Neural crest cell (in vitro differentiated cells): ENCODE measurements at regions not wholly inside any gene's neighbourhood (a gene's known extent, or its start where the extent isn't known, plus 50 kb on each side); places are given as distances from the start of the nearest gene placed in this dataset.

Source experiments
- DNase-seq: peaks from one replicate; pipeline ENCODE4 v3.0.0; 2021; ENCODE audit warnings: low read depth, mixed read lengths, low spot score
- H3K27ac Mint-ChIP-seq: one replicate; pipeline ENCODE4 v1.8.0; 2021; ENCODE audit warnings: mild to moderate bottlenecking, mixed read lengths; ENCODE audit not compliant: unreplicated experiment
- H3K27me3 Mint-ChIP-seq: 2 replicates; pipeline ENCODE4 v1.8.0; 2021; ENCODE audit warnings: low read depth, mild to moderate bottlenecking, mixed read lengths
- H3K36me3 Mint-ChIP-seq: 2 replicates; pipeline ENCODE4 v1.8.0; 2021; ENCODE audit warnings: low read depth, mild to moderate bottlenecking, mixed read lengths
- H3K4me1 Mint-ChIP-seq: 2 replicates; pipeline ENCODE4 v1.8.0; 2021; ENCODE audit warnings: mixed read lengths
- H3K4me3 Mint-ChIP-seq: one replicate; pipeline ENCODE4 v1.8.0; 2021; ENCODE audit warnings: mild to moderate bottlenecking, mixed read lengths
- H3K9me3 Mint-ChIP-seq: 2 replicates; pipeline ENCODE4 v1.8.0; 2021; ENCODE audit warnings: mixed read lengths
- CTCF ChIP-seq: fragments of 200-600 bp; sonication (generic); conservative IDR thresholded peaks from 2 replicates; pipeline ENCODE4 v1.5.0; 2021; ENCODE audit warnings: antibody characterized with exemption, mild to moderate bottlenecking

- TF ChIP-seq CTCF, result no peak
- H3K27me3 Mint-ChIP-seq, result no peaks in the 10 kb centered on the region
- H3K36me3 Mint-ChIP-seq, result no peaks in the 10 kb centered on the region
- no peak overlapping the region for H3K4me3 Mint-ChIP-seq
- no peak overlapping the region for H3K27ac Mint-ChIP-seq
- peaks cover 5% of the 10 kb centered on the region for H3K9me3 Mint-ChIP-seq
- H3K4me1 Mint-ChIP-seq, result peaks cover 8% of the 10 kb centered on the region
- no peak for DNase-seq
These were observed 109.4 kb upstream of the FANCL start for GRCh38 chr2:58350484-58350883.

GRCh38 chr2:58347810-58348209 lies 106.7 kb upstream of the FANCL start:
- DNase-seq, result no peak
- Mint-ChIP-seq H3K27ac (no peak overlapping the region), H3K27me3 (no peaks in the 10 kb centered on the region), H3K36me3 (no peaks in the 10 kb centered on the region), H3K9me3 (peaks cover 5% of the 10 kb centered on the region), H3K4me1 (no peaks in the 10 kb centered on the region), H3K4me3 (no peak overlapping the region)
- TF ChIP-seq CTCF, result no peak

- H3K27ac Mint-ChIP-seq, result no peak overlapping the region
- peaks cover 6% of the 10 kb centered on the region for H3K9me3 Mint-ChIP-seq
- H3K4me1 Mint-ChIP-seq, result no peaks in the 10 kb centered on the region
- TF ChIP-seq CTCF, result no peak
- no peaks in the 10 kb centered on the region for H3K27me3 Mint-ChIP-seq
- H3K36me3 Mint-ChIP-seq, result peaks cover 2% of the 10 kb centered on the region
- no peak for DNase-seq
- H3K4me3 Mint-ChIP-seq, result no peak overlapping the region
These were observed 99.9 kb upstream of the FANCL start for GRCh38 chr2:58341047-58341446.

- no peaks in the 10 kb centered on the region for H3K4me1 Mint-ChIP-seq
- no peak overlapping the region for H3K4me3 Mint-ChIP-seq
- H3K9me3 Mint-ChIP-seq, result peaks cover 6% of the 10 kb centered on the region
- no peak for TF ChIP-seq CTCF
- DNase-seq, result no peak
- H3K27me3 Mint-ChIP-seq, result no peaks in the 10 kb centered on the region
- H3K27ac Mint-ChIP-seq, result no peak overlapping the region
- peaks cover 2% of the 10 kb centered on the region for H3K36me3 Mint-ChIP-seq
These were observed 98.6 kb upstream of the FANCL start for GRCh38 chr2:58339548-58340243.

GRCh38 chr2:58336416-58336815 lies 95.3 kb upstream of the FANCL start:
- no peak for DNase-seq
- Mint-ChIP-seq H3K4me1 (no peaks in the 10 kb centered on the region), H3K9me3 (peaks cover under 1% of the 10 kb centered on the region)

More at GRCh38 chr2:58336416-58336815, 95.3 kb upstream of the FANCL start:
- no peaks in the 10 kb centered on the region for H3K36me3 Mint-ChIP-seq
- H3K27ac Mint-ChIP-seq, result no peak overlapping the region
- TF ChIP-seq CTCF, result no peak
- no peak overlapping the region for H3K4me3 Mint-ChIP-seq
- no peaks in the 10 kb centered on the region for H3K27me3 Mint-ChIP-seq
